T follicular helper cell (primary cell): ENCODE measurements at regions not wholly inside any gene's neighbourhood (a gene's known extent, or its start where the extent isn't known, plus 50 kb on each side); places are given as distances from the start of the nearest gene placed in this dataset.
"Not testable (repeated sequence)": the region's sequence is repeated elsewhere in the genome, so short reads cannot be mapped to it uniquely, and the experiment has no call there.

Experiments used
- DNase-seq: peaks from one replicate; pipeline ENCODE4 v3.0.0-alpha.2; 2020; ENCODE audit warnings: low read depth

GRCh38 chr14:34063042-34063441 lies 112.2 kb upstream of the EGLN3 start:
- DNase-seq: no peak

- DNase-seq: no peak
Observed at GRCh38 chr14:34062353-34062973, 111.6 kb upstream of the EGLN3 start.

- DNase-seq: no peak
Observed at GRCh38 chr14:34060651-34060999, 109.8 kb upstream of the EGLN3 start.

- DNase-seq: no peak
Observed at GRCh38 chr14:34059925-34060650, 109.2 kb upstream of the EGLN3 start.

DNA sequence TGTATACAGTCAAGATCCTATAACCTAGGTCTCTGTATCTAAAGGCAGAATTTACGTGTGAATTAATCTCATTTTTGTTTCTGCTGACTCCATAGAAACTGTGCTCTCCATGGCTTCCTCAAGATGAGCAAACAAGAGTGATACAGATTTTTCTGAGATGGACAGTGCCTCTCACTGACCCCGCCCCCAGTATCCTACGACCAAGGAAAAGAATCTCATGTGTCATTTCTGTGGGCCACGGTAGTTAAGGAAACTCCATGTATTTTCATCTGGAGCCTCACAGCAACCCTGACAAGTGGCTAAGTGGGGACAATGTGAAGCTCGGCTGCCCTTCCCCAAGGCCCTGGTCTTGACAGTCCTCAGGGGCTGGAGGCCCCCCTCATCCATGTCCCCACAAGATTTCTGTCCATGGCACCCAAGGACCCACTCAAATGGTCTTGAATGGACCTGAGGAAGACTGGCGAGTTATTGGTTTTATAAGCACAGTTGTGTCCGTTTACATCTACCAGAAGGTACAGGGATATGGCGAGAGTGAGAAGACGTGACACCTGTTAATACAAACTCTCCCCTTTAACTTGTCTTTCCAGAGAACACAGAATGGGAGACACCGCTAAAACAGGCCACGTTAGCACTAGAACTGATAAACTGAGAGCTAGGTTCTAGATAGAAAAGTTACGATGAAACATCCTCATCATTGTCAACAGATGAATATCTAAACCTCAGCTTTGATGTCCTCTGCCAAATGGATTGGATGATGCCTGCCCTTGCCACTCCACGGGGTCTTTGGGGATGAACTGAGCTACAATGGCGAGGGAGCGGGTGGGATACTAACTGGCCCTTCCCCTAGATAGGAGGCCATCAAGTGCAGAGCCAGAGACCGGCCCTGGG lies 108.4 kb upstream of the EGLN3 start:
- no peak for DNase-seq

GRCh38 chr14:34058510-34058909 lies 107.6 kb upstream of the EGLN3 start:
- no peak for DNase-seq

DNA sequence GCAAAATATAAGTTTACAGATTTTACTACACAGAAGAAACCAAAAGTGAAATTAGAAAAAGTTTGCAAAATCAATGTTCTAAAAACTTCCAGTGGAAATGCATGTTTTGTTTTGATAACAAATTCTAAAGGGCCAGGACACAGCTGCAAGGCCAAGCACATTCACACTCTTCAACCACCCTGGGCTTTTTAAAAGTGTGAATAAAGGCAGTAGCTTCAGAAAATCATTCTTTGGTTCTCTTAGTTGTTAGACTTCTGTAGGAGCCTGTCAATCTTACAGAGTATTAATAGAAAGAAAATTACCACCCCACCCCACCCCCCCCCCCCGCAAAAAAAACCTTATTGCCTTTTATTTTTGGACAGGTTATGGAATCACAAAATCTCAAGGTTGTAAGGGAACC lies 105.2 kb upstream of the EGLN3 start:
- no peak for DNase-seq

- no peak for DNase-seq
Observed at GRCh38 chr14:34055157-34055950, 104.5 kb upstream of the EGLN3 start.

- no peak for DNase-seq
Observed at GRCh38 chr14:34053666-34054065, 102.8 kb upstream of the EGLN3 start.

DNA sequence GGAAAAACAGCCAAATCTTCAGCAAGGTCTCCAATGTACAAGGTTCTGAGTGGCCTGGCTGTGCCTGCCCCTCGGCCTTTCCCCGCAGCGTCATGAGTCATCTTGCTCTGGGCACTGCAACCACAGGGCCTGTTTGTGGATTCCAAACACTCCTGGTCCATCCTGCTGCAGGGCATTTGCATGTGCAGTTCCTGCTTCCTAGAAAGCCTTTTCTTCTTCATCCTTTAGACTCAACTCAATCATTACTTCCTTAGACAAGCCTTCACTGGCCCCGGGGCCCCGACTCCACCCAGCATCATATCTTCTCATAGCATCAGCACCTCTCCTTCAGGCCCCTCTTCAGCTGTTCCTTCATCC lies 101.8 kb upstream of the EGLN3 start:
- no peak for DNase-seq

DNA sequence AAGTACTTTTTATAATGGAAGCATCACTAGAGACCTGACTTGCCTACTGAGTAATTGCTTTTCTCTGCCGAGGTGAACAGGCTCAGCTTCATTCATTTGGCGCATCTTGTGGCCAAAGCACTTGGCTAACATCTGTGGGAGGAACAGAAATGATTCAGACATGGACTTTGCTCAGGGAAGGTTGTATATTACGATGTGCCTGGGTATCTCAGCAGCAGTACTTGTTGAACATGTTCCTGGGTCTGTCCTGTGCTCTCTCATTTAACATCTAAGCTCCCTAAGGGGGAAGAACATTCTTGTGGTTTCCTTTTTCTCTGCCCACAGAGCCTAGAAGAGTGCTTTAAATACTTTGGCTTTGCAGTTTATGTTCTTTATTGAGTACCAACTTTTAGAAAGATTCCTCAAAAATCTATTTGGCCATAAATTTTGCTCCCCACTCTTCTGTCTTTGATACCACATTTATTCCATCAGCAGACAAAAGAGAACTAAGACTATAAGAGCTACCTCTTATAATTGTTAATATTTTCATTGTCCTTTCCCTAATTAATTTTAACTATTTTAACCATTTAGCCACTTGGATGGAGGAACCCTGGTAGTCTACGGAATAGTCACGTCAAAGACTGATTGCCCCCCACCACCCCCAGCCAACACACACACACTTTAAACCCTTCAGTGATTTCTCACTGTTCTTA lies 101.2 kb upstream of the EGLN3 start:
- DNase-seq: no peak

GRCh38 chr14:34050606-34051005 lies 99.7 kb upstream of the EGLN3 start:
- DNase-seq: no peak

DNA sequence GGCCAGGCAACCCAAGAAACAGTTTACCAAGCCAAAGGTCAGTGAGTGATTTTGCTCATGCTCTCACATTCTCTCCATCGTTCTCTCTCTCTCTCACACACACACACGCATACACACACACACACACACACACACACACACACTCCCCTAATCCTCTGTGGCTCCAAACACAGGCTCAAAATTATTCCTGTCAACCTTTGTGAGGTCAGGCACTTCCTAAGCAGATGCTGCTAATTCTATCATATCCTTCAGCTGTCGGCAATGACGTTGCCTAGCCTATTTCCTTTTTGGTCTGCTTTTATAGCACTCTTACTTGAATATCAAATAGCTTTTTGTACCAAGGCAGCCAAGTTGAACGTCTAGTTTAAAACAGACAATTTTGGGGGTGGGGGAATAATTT lies 98.9 kb upstream of the EGLN3 start:
- no peak for DNase-seq

DNA sequence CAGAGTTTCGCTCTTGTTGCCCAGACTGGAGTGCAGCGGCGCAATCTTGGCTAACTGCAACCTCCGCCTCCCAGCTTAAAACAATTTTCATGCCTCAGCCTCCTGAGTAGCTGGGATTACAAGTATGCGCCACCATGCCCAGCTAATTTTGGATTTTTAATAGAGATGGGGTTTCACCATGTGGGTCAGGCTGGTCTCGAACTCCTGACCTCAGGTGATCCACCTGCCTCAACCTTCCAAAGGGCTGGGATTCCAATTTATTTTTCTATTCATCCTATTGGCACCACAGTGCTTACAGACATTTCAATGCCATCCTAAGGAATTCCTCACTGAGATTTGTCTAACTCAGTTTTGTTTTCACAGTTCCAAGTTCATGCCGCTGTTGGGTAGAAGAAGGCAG lies 98.3 kb upstream of the EGLN3 start:
- DNase-seq: not testable (repeated sequence)

GRCh38 chr14:34046799-34047520 lies 96.1 kb upstream of the EGLN3 start:
- DNase-seq: no peak

- no peak for DNase-seq
Observed at GRCh38 chr14:34044666-34045306, 93.9 kb upstream of the EGLN3 start.

- DNase-seq: no peak
Observed at GRCh38 chr14:34044373-34044637, 93.4 kb upstream of the EGLN3 start.

GRCh38 chr14:34043627-34044372 lies 92.9 kb upstream of the EGLN3 start:
- no peak for DNase-seq

DNA sequence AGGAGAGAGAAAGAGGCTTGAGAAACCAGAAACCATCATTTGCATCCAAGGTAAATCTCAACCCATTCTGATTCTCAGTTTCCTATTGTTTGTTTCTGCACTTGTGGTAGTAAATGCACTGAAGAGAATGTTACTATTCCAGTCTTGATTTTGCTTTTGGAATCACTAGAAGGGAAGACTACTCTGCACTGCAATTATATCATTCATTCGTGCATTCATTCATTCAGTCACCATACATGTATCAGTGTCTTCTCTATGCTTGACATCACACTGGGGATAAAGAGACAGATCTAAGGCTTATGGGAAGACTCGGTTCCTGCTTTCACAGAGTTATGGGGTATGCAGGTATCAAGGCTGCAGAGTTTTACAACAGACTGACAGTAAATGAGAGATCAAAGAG lies 90.3 kb upstream of the EGLN3 start:
- no peak for DNase-seq

DNA sequence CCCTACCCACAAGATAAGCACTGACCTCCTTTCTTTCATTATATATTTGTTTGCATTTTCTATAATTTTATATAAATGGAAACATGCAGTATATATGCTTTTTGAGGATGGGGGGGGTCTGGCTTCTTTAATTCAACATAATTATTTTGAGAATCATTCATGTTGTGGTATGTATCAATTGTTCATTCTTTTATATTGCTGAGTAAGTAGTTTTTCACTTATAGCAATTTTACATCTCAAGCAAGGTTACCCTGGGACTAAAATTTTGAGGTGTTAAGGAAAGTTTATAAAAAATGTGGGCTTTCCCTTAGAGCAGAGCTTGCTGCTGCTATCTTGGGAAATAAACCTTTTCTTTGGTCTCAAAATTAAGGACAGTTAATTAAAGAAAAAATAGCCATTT lies 89.9 kb upstream of the EGLN3 start:
- DNase-seq: no peak
